GM12864 (cell line): ENCODE measurements at regions not wholly inside any gene's neighbourhood (a gene's known extent, or its start where the extent isn't known, plus 50 kb on each side); places are given as distances from the start of the nearest gene placed in this dataset.

ENCODE experiments used
- DNase-seq: peaks from one replicate; pipeline ENCODE4 v3.0.0-alpha.2; 2011; ENCODE audit warnings: low read depth
- H3K4me3 ChIP-seq: 2 replicates; pipeline ENCODE4 v1.5.1; 2011; ENCODE audit warnings: mild to moderate bottlenecking, low read depth, low read length, control low read depth
- CTCF ChIP-seq: IDR thresholded peaks from 2 replicates; pipeline ENCODE4 v1.5.1; 2011; ENCODE audit warnings: low read depth, mild to moderate bottlenecking, moderate library complexity, low read length, control low read depth, inconsistent platforms; ENCODE audit errors: missing control alignments

- no peak overlapping the region for H3K4me3 ChIP-seq
- DNase-seq, result no peak
- TF ChIP-seq CTCF, result no peak
Measured at GRCh38 chr6:144840619-144841018, 555.5 kb downstream of the UTRN start.

GRCh38 chr6:144843701-144844100 lies 558.6 kb downstream of the UTRN start:
- TF ChIP-seq CTCF, result no peak
- no peak overlapping the region for H3K4me3 ChIP-seq
- DNase-seq, result no peak

- DNase-seq, result no peak
- no peak for TF ChIP-seq CTCF
- no peak overlapping the region for H3K4me3 ChIP-seq
Measured at GRCh38 chr6:144844596-144844995, 559.5 kb downstream of the UTRN start.

- TF ChIP-seq CTCF, result no peak
- no peak for DNase-seq
- H3K4me3 ChIP-seq, result no peak overlapping the region
Measured at GRCh38 chr6:144845186-144845585, 560.1 kb downstream of the UTRN start.

GRCh38 chr6:144847916-144848315 lies 562.8 kb downstream of the UTRN start:
- no peak overlapping the region for H3K4me3 ChIP-seq
- no peak for TF ChIP-seq CTCF
- no peak for DNase-seq

- DNase-seq, result no peak
- no peak overlapping the region for H3K4me3 ChIP-seq
- no peak for TF ChIP-seq CTCF
Measured at GRCh38 chr6:144849920-144850319, 564.8 kb downstream of the UTRN start.

- no peak overlapping the region for H3K4me3 ChIP-seq
- no peak for DNase-seq
- no peak for TF ChIP-seq CTCF
Measured at GRCh38 chr6:144853603-144854002, 568.5 kb downstream of the UTRN start.
